ENCODE measurements at regions not wholly inside any gene's neighbourhood (a gene's known extent, or its start where the extent isn't known, plus 50 kb on each side); places are given as distances from the start of the nearest gene placed in this dataset.
A peak's percentile ranks its signal among the peaks of the same experiment; 100 is the strongest.

DNA sequence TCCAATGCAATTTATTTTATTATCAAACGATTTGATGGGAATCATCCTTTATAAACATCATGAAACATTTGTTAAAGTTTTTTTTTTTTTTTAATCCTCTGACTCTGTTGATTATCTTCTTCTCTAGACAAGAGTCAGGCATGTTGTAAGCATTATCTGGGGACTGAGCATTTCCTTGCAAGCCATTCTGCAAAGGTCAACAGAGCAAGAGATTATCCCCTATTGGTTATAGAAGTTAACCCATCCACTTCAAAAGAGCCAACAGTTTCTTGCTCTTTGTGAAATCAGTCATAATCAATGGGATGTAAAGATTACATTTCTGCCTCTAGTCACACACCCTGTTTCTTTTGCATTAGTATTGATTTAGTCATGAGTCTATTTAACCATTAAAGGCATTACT lies 368.8 kb upstream of the ADGRL4 start:
- H3K4me1 ChIP-seq (ENCODE audit: control insufficient read depth, insufficient read depth, low read length): peaks cover 17% of the 10 kb centered on the region
- no peak for DNase-seq (ENCODE audit: low read depth)
- H3K4me3 ChIP-seq (ENCODE audit: low read length): no peak overlapping the region
- no peaks in the 10 kb centered on the region for H3K9me3 ChIP-seq (ENCODE audit: control insufficient read depth, low read length)
- no peaks in the 10 kb centered on the region for H3K36me3 ChIP-seq (ENCODE audit: control insufficient read depth, insufficient read depth, low read length, severe bottlenecking)
- no peaks in the 10 kb centered on the region for H3K27me3 ChIP-seq (replicated peaks; ENCODE audit: control insufficient read depth, insufficient read depth, low read length)
- H3K9ac ChIP-seq (ENCODE audit: low read length): no peak overlapping the region

DNA sequence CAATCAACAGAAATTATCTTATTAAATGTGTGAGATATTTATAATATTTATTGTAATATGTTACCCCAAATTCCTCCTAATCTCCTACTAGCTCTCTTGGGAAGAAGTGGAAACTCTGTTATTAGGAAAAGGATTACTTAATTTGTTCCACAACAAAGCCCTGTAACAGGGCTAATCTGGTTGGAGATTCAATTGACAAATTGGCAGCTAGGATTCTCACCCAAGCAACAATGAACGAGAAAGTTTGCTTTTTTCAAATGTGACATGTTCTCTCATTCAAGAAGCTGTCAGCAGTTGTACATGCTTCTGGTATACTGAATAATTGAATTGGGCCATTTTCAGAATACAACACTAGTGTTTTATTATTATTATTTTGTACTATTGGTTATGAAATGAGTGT lies 367.9 kb upstream of the ADGRL4 start:
- Histone ChIP-seq H3K4me3 (ENCODE audit: low read length) (no peak overlapping the region), H3K9ac (ENCODE audit: low read length) (no peak overlapping the region), H3K27me3 (replicated peaks; ENCODE audit: control insufficient read depth, insufficient read depth, low read length) (no peaks in the 10 kb centered on the region), H3K4me1 (ENCODE audit: control insufficient read depth, insufficient read depth, low read length) (peaks cover 17% of the 10 kb centered on the region), H3K36me3 (ENCODE audit: control insufficient read depth, insufficient read depth, low read length, severe bottlenecking) (no peaks in the 10 kb centered on the region), H3K9me3 (ENCODE audit: control insufficient read depth, low read length) (no peaks in the 10 kb centered on the region)
- DNase-seq (ENCODE audit: low read depth): no peak

DNA sequence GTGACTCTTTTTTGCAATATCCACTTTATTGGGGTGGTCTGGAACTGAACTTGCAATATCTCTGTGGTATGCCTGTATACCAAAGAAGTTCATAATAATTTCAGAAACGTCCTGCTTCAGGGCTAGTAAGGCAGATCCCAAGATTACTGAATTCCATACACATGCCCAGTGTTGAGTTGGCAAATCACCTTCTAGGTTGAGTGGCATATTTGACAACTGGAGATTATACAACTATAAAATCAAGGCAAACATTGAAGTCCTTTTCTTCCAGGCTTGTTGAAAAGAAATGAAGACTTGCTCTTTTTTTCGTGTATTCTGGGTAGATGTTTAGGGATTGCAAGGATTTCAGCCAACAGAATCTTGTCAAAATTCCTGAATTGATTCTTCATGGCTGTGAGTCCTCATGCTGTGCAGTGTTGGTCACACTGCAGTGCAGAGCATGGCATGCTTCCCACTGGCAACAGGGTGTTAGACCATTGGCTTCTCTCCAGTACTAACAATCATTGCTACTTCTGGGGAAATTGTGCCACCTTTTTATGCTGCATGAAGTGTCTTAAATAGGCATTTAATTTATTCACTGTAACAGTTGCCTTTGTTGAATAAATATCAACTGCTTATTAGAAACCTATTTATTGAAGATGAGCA lies 367.1 kb upstream of the ADGRL4 start:
- Histone ChIP-seq H3K36me3 (ENCODE audit: control insufficient read depth, insufficient read depth, low read length, severe bottlenecking) (no peaks in the 10 kb centered on the region), H3K9ac (ENCODE audit: low read length) (no peak overlapping the region), H3K4me1 (ENCODE audit: control insufficient read depth, insufficient read depth, low read length) (peaks cover 17% of the 10 kb centered on the region), H3K9me3 (ENCODE audit: control insufficient read depth, low read length) (no peaks in the 10 kb centered on the region), H3K4me3 (ENCODE audit: low read length) (no peak overlapping the region), H3K27me3 (replicated peaks; ENCODE audit: control insufficient read depth, insufficient read depth, low read length) (no peaks in the 10 kb centered on the region)
- DNase-seq (ENCODE audit: low read depth): peak; percentile 41

DNA sequence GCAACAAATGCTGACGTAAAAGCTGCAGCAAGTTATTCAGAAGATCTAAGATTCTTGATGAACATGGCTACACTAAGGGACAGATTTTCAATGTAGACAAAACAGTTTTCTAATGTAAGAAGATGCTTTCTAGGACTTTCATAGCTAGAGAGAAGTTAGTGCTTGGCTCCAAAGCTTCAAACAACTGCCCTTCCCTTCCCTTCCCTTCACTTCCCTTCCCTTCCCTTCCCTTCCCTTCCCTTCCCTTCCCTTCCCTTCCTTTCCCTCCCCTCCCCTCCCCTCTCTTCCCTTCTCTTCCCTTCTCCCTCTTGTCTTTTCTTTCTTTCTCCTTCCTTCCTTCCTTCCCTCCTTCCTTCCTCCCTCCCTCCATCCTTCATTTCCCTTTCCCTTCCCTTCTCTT lies 365.3 kb upstream of the ADGRL4 start:
- no peaks in the 10 kb centered on the region for H3K36me3 ChIP-seq (ENCODE audit: control insufficient read depth, insufficient read depth, low read length, severe bottlenecking)
- no peak overlapping the region for H3K4me3 ChIP-seq (ENCODE audit: low read length)
- H3K9me3 ChIP-seq (ENCODE audit: control insufficient read depth, low read length): no peaks in the 10 kb centered on the region
- peaks cover 17% of the 10 kb centered on the region for H3K4me1 ChIP-seq (ENCODE audit: control insufficient read depth, insufficient read depth, low read length)
- no peak for DNase-seq (ENCODE audit: low read depth)
- H3K27me3 ChIP-seq (replicated peaks; ENCODE audit: control insufficient read depth, insufficient read depth, low read length): no peaks in the 10 kb centered on the region
- H3K9ac ChIP-seq (ENCODE audit: low read length): no peak overlapping the region

GRCh38 chr1:79369091-79369490 lies 362.6 kb upstream of the ADGRL4 start:
- H3K36me3 ChIP-seq (ENCODE audit: control insufficient read depth, insufficient read depth, low read length, severe bottlenecking): no peaks in the 10 kb centered on the region
- H3K9me3 ChIP-seq (ENCODE audit: control insufficient read depth, low read length): no peaks in the 10 kb centered on the region
- peaks cover 26% of the 10 kb centered on the region for H3K4me1 ChIP-seq (ENCODE audit: control insufficient read depth, insufficient read depth, low read length)
- no peak for DNase-seq (ENCODE audit: low read depth)
- H3K9ac ChIP-seq (ENCODE audit: low read length): no peak overlapping the region
- H3K4me3 ChIP-seq (ENCODE audit: low read length): no peak overlapping the region
- no peaks in the 10 kb centered on the region for H3K27me3 ChIP-seq (replicated peaks; ENCODE audit: control insufficient read depth, insufficient read depth, low read length)

DNA sequence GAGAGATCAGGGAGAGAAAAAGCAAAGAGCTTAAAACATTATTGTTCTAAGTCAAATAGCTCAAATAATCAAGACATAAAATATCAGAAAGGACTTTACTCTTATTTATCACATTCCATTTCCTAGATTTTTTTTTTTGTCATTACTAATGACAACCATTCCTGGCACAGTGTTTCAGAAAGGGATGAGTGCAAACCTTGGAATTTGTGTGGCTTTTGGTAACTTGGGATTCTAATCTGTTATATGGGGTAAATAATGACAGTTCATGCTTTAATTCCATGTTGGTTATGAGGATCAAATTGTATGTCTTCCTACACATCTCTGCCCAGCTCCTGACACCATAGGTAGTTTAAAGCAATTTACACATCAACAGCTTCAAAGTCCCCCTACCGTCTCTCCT lies 358.4 kb upstream of the ADGRL4 start:
- Histone ChIP-seq H3K4me3 (ENCODE audit: low read length) (no peak overlapping the region), H3K36me3 (ENCODE audit: control insufficient read depth, insufficient read depth, low read length, severe bottlenecking) (no peaks in the 10 kb centered on the region), H3K27me3 (replicated peaks; ENCODE audit: control insufficient read depth, insufficient read depth, low read length) (no peaks in the 10 kb centered on the region), H3K9ac (ENCODE audit: low read length) (no peak overlapping the region), H3K9me3 (ENCODE audit: control insufficient read depth, low read length) (no peaks in the 10 kb centered on the region), H3K4me1 (ENCODE audit: control insufficient read depth, insufficient read depth, low read length) (peaks cover 9% of the 10 kb centered on the region)
- no peak for DNase-seq (ENCODE audit: low read depth)

- Histone ChIP-seq H3K27me3 (replicated peaks; ENCODE audit: control insufficient read depth, insufficient read depth, low read length) (no peaks in the 10 kb centered on the region), H3K4me3 (ENCODE audit: low read length) (no peak overlapping the region), H3K9ac (ENCODE audit: low read length) (no peak overlapping the region), H3K36me3 (ENCODE audit: control insufficient read depth, insufficient read depth, low read length, severe bottlenecking) (no peaks in the 10 kb centered on the region), H3K9me3 (ENCODE audit: control insufficient read depth, low read length) (no peaks in the 10 kb centered on the region), H3K4me1 (ENCODE audit: control insufficient read depth, insufficient read depth, low read length) (peaks cover 9% of the 10 kb centered on the region)
- no peak for DNase-seq (ENCODE audit: low read depth)
These were observed 356.9 kb upstream of the ADGRL4 start for GRCh38 chr1:79363430-79363829.

DNA sequence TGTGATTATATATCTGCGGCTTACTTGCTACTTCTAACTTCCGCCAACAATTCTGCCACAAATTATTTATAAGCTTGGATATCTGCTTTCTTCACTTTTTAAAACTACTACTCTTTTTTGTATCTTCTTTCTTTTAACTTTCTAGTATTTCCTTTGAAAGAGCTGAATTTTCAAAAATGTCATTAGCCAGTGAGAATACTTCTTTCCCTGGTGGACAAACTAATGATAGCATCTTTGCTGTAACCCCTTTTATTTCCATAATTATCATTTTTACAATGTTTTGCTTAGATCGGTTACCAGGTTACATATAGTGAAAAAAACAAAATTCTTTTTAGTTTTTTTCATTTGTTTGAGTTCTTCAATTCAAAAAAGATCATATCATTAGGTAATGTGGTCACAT lies 355.9 kb upstream of the ADGRL4 start:
- Histone ChIP-seq H3K27me3 (replicated peaks; ENCODE audit: control insufficient read depth, insufficient read depth, low read length) (no peaks in the 10 kb centered on the region), H3K9me3 (ENCODE audit: control insufficient read depth, low read length) (no peaks in the 10 kb centered on the region), H3K4me3 (ENCODE audit: low read length) (no peak overlapping the region), H3K4me1 (ENCODE audit: control insufficient read depth, insufficient read depth, low read length) (peaks cover 9% of the 10 kb centered on the region), H3K36me3 (ENCODE audit: control insufficient read depth, insufficient read depth, low read length, severe bottlenecking) (no peaks in the 10 kb centered on the region), H3K9ac (ENCODE audit: low read length) (no peak overlapping the region)
- no peak for DNase-seq (ENCODE audit: low read depth)

- no peaks in the 10 kb centered on the region for H3K9me3 ChIP-seq (ENCODE audit: control insufficient read depth, low read length)
- no peaks in the 10 kb centered on the region for H3K27me3 ChIP-seq (replicated peaks; ENCODE audit: control insufficient read depth, insufficient read depth, low read length)
- H3K4me3 ChIP-seq (ENCODE audit: low read length): no peak overlapping the region
- H3K4me1 ChIP-seq (ENCODE audit: control insufficient read depth, insufficient read depth, low read length): peaks cover 13% of the 10 kb centered on the region
- no peaks in the 10 kb centered on the region for H3K36me3 ChIP-seq (ENCODE audit: control insufficient read depth, insufficient read depth, low read length, severe bottlenecking)
- H3K9ac ChIP-seq (ENCODE audit: low read length): no peak overlapping the region
- peak; percentile 71 for DNase-seq (ENCODE audit: low read depth)
These were observed 348.6 kb upstream of the ADGRL4 start for GRCh38 chr1:79355090-79355489.

DNA sequence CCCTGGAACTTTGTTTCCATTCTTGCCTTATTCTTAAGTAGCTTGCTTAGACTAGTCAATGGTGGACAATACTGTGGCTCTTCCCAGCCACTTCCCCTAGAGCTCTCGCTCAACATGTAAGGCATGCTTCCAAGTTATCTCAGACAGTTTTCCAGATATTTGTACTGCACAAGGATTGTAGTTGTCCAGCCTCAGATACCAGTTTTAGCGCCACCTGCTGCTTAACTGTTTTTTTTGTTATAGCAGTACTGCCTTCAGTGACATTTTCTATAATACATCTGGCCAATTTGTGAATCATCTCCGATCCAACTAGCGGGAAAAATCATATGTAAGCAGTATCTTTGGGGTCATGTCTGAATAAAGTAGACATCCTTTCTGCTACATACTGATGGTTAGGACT lies 346.7 kb upstream of the ADGRL4 start:
- H3K4me3 ChIP-seq (ENCODE audit: low read length): no peak overlapping the region
- H3K9ac ChIP-seq (ENCODE audit: low read length): no peak overlapping the region
- no peaks in the 10 kb centered on the region for H3K36me3 ChIP-seq (ENCODE audit: control insufficient read depth, insufficient read depth, low read length, severe bottlenecking)
- peak; percentile 42 for DNase-seq (ENCODE audit: low read depth)
- no peaks in the 10 kb centered on the region for H3K9me3 ChIP-seq (ENCODE audit: control insufficient read depth, low read length)
- no peaks in the 10 kb centered on the region for H3K27me3 ChIP-seq (replicated peaks; ENCODE audit: control insufficient read depth, insufficient read depth, low read length)
- peaks cover 13% of the 10 kb centered on the region for H3K4me1 ChIP-seq (ENCODE audit: control insufficient read depth, insufficient read depth, low read length)

DNA sequence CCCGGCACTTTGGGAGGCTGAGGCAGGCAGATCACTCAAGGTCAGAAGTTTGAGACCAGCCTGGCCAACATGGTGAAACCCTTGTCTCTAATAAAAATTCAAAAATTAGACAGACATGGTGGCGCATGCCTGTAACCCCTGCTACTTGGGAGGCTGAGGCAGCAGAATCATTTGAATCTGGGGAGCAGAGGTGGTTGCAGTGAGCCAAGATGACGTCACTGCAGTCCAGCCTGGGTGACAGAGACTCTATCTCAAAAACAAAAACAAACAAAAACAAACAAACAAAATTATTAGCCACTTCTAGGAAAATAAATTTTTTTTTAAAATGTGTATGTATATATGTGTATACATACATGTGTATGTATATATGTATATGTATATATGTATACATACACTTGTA lies 320.3 kb upstream of the ADGRL4 start:
- no peaks in the 10 kb centered on the region for H3K36me3 ChIP-seq (ENCODE audit: control insufficient read depth, insufficient read depth, low read length, severe bottlenecking)
- no peak overlapping the region for H3K4me3 ChIP-seq (ENCODE audit: low read length)
- no peak for DNase-seq (ENCODE audit: low read depth)
- no peaks in the 10 kb centered on the region for H3K27me3 ChIP-seq (replicated peaks; ENCODE audit: control insufficient read depth, insufficient read depth, low read length)
- peaks cover 19% of the 10 kb centered on the region for H3K9me3 ChIP-seq (ENCODE audit: control insufficient read depth, low read length)
- no peak overlapping the region for H3K9ac ChIP-seq (ENCODE audit: low read length)
- H3K4me1 ChIP-seq (ENCODE audit: control insufficient read depth, insufficient read depth, low read length): peaks cover 18% of the 10 kb centered on the region

DNA sequence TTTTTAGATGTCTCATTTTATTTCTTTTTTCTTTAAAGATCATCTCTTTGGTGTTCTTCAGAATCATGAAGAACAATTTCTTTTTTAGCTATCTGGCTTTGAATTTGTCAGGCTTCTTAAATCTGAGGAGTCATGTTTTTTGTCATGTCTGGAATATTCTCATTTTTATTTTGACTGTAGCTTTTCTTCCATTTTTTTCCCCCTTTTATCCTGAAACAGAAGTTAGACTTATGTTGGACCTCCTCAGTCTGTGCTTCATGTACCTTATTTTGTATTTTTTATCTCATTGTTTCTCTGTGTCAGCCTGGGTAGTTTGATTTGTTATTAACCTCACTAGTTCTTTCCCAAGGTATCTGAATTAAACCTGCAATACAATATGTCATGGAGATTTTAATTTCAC lies 319.2 kb upstream of the ADGRL4 start:
- DNase-seq (ENCODE audit: low read depth): no peak
- Histone ChIP-seq H3K9me3 (ENCODE audit: control insufficient read depth, low read length) (peaks cover 19% of the 10 kb centered on the region), H3K36me3 (ENCODE audit: control insufficient read depth, insufficient read depth, low read length, severe bottlenecking) (no peaks in the 10 kb centered on the region), H3K9ac (ENCODE audit: low read length) (no peak overlapping the region), H3K27me3 (replicated peaks; ENCODE audit: control insufficient read depth, insufficient read depth, low read length) (no peaks in the 10 kb centered on the region), H3K4me1 (ENCODE audit: control insufficient read depth, insufficient read depth, low read length) (peaks cover 18% of the 10 kb centered on the region), H3K4me3 (ENCODE audit: low read length) (no peak overlapping the region)

All from adipocyte (in vitro differentiated cells).